Mesenchymal stem cell (in vitro differentiated cells and primary cell): ENCODE measurements at regions not wholly inside any gene's neighbourhood (a gene's known extent, or its start where the extent isn't known, plus 50 kb on each side); places are given as distances from the start of the nearest gene placed in this dataset.

Experiments used
- DNase-seq: peaks from one replicate; pipeline ENCODE4 v3.0.0-alpha.2; 2013
- H2AFZ ChIP-seq: one replicate; pipeline ENCODE4 v1.6.1; 2013; ENCODE audit warnings: low read depth, mild to moderate bottlenecking, control low read depth, inconsistent platforms, low read length, moderate library complexity
- H2AK5ac ChIP-seq: 2 replicates; pipeline ENCODE4 v1.6.1; 2013; ENCODE audit warnings: low read length, moderate library complexity, mild to moderate bottlenecking, inconsistent platforms; ENCODE audit not compliant: severe bottlenecking
- H2BK120ac ChIP-seq: one replicate; pipeline ENCODE4 v1.6.1; 2013; ENCODE audit warnings: low read depth, mild to moderate bottlenecking, inconsistent platforms, low read length, moderate library complexity
- H2BK12ac ChIP-seq, 2 experiments: one replicate each; pipeline ENCODE4 v1.6.1; 2013; ENCODE audit warnings: inconsistent platforms in 2 of 2, low read length in 2 of 2, mild to moderate bottlenecking in 2 of 2, moderate library complexity in 2 of 2, control low read depth in 1 of 2
- H2BK15ac ChIP-seq: one replicate; pipeline ENCODE4 v1.6.1; 2013; ENCODE audit warnings: mild to moderate bottlenecking, low read depth, inconsistent platforms; ENCODE audit not compliant: poor library complexity, severe bottlenecking
- H2BK5ac ChIP-seq: 2 replicates; pipeline ENCODE4 v1.6.1; 2013; ENCODE audit warnings: low read depth, mild to moderate bottlenecking, low read length, control low read depth, inconsistent platforms; ENCODE audit not compliant: poor library complexity, severe bottlenecking
- H3K14ac ChIP-seq, 2 experiments: one replicate each; pipeline ENCODE4 v1.6.1; 2013; ENCODE audit warnings: inconsistent platforms in 2 of 2, low read length in 2 of 2, control low read depth in 1 of 2, mild to moderate bottlenecking in 1 of 2, moderate library complexity in 1 of 2
- H3K18ac ChIP-seq, 2 experiments: one replicate each; pipeline ENCODE4 v1.6.1; 2013; ENCODE audit warnings: inconsistent platforms in 2 of 2, low read length in 2 of 2, control low read depth in 1 of 2, low read depth in 1 of 2, mild to moderate bottlenecking in 1 of 2
- H3K23ac ChIP-seq, 2 experiments: one replicate each; pipeline ENCODE4 v1.6.1; 2013; ENCODE audit warnings: inconsistent platforms in 2 of 2, low read length in 2 of 2, mild to moderate bottlenecking in 2 of 2, moderate library complexity in 2 of 2, control low read depth in 1 of 2
- H3K27ac ChIP-seq: 2 replicates; pipeline ENCODE4 v1.5.1; 2013; ENCODE audit warnings: mild to moderate bottlenecking, moderate library complexity, low read length, control low read depth, inconsistent platforms; ENCODE audit not compliant: poor library complexity, severe bottlenecking
- H3K27me3 ChIP-seq, 2 experiments: 2 replicates each; pipeline versions ENCODE4 v1.6.1 to v1.7.0; 2013; ENCODE audit warnings: low read length in 2 of 2, mild to moderate bottlenecking in 2 of 2, moderate library complexity in 2 of 2, control low read depth in 1 of 2, inconsistent platforms in 1 of 2; ENCODE audit not compliant: control insufficient read depth in 1 of 2, insufficient read depth in 1 of 2
- H3K36me3 ChIP-seq, 2 experiments: 2 replicates each; pipeline versions ENCODE4 v1.6.1 to v1.7.0; 2013; ENCODE audit warnings: low read length in 2 of 2, control low read depth in 1 of 2, inconsistent platforms in 1 of 2, low read depth in 1 of 2, mild to moderate bottlenecking in 1 of 2; ENCODE audit not compliant: insufficient read depth in 2 of 2, control insufficient read depth in 1 of 2
- H3K4ac ChIP-seq, 2 experiments: one replicate each; pipeline ENCODE4 v1.6.1; 2013; ENCODE audit warnings: inconsistent platforms in 2 of 2, low read length in 2 of 2, mild to moderate bottlenecking in 2 of 2, moderate library complexity in 2 of 2, control low read depth in 1 of 2, low read depth in 1 of 2
- H3K4me1 ChIP-seq: 2 replicates; pipeline ENCODE4 v1.6.1; 2013; ENCODE audit warnings: low read depth, low read length, control low read depth; ENCODE audit not compliant: control insufficient read depth, insufficient read depth
- H3K4me2 ChIP-seq: 2 replicates; pipeline ENCODE4 v1.6.1; 2013; ENCODE audit warnings: low read length, mild to moderate bottlenecking, inconsistent platforms; ENCODE audit not compliant: poor library complexity, severe bottlenecking
- H3K4me3 ChIP-seq, 2 experiments: 2 replicates each; pipeline versions ENCODE4 v1.5.1 to v1.7.0; 2013; ENCODE audit warnings: low read length in 2 of 2, mild to moderate bottlenecking in 2 of 2, control low read depth in 1 of 2, low read depth in 1 of 2; ENCODE audit not compliant: insufficient read depth in 1 of 2
- H3K79me1 ChIP-seq: replicated peaks from 2 replicates; pipeline ENCODE4 v1.6.1; 2013; ENCODE audit warnings: mild to moderate bottlenecking, control low read depth, low read length, inconsistent platforms; ENCODE audit not compliant: poor library complexity, severe bottlenecking
- H3K9ac ChIP-seq: 2 replicates; pipeline ENCODE4 v1.7.0; 2013; ENCODE audit warnings: mild to moderate bottlenecking, low read length, moderate library complexity
- H3K9me3 ChIP-seq: 2 replicates; pipeline ENCODE4 v1.7.0; 2013; ENCODE audit warnings: mild to moderate bottlenecking, low read length; ENCODE audit not compliant: control insufficient read depth
- H4K8ac ChIP-seq: one replicate; pipeline ENCODE4 v1.6.1; 2013; ENCODE audit warnings: inconsistent platforms, mild to moderate bottlenecking, low read length, moderate library complexity
- H4K91ac ChIP-seq: one replicate; pipeline ENCODE4 v1.6.1; 2013; ENCODE audit warnings: mild to moderate bottlenecking, low read length, inconsistent platforms
- WGBS: methylation state at CpG from one replicate; pipeline ENCODE4 v1.1.7; 2013; ENCODE audit warnings: mixed read lengths; 5-methylcytosine and 5-hydroxymethylcytosine counted together

DNA sequence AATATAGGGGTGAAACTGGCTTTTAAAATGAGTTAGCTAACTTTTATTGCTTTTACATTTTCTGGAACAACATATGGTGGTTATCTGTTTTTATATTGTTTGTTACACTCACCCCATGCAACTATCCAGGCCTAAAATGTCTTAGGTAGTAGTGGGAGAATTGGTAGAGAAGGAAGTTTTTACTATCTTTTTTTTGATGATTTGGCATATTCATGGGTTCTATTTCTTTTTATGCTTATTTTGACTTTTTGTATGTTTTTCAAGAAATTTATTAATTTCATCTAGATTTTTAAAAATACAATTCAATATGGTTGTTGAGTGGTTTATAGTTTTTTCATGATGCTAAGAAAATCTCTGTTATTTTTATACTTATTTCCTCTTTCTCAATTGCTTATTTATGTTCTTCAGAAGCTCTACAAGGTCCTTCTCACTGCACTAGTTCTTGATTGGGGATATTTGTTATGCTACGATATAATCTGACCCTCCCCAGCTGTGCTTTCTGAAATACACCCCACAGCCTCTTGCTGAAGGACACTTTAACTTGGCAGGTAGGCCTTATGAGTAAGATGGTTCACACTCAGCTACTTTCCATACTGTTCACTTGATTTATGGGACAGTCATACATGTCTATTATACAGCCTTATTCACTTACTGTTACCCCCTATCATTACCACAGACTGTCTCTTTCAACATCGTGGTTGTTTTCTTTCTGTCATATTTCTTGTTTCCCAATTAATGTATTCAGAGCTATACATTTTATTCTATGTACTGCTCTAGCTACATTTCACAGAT is 431.2 kb downstream of the METTL15 start:
- no peaks in the 10 kb centered on the region for H3K36me3 ChIP-seq
- no peak overlapping the region for H2BK12ac ChIP-seq
- no peak overlapping the region for H3K27ac ChIP-seq
- H2AK5ac ChIP-seq = no peak overlapping the region
- no peaks in the 10 kb centered on the region for H3K4me1 ChIP-seq
- no peak overlapping the region for H2BK15ac ChIP-seq
- no peak overlapping the region for H4K91ac ChIP-seq
- H2BK5ac ChIP-seq = no peak overlapping the region
- no peak overlapping the region for H3K23ac ChIP-seq
- H3K4me2 ChIP-seq = no peak overlapping the region
- no peak overlapping the region for H3K4me3 ChIP-seq
- no peak overlapping the region for H3K4ac ChIP-seq
- no peak overlapping the region for H3K14ac ChIP-seq
- H3K27me3 ChIP-seq = no peaks in the 10 kb centered on the region
- WGBS = 80% methylated on average over 2 of the region's 2 CpGs
- no peak overlapping the region for H3K18ac ChIP-seq
- H4K8ac ChIP-seq = no peak overlapping the region
- no peaks in the 10 kb centered on the region for H3K9me3 ChIP-seq
- no peaks in the 10 kb centered on the region for H3K79me1 ChIP-seq
- H2BK120ac ChIP-seq = no peak overlapping the region
- H3K9ac ChIP-seq = no peak overlapping the region
- H2AFZ ChIP-seq = no peak overlapping the region
- DNase-seq = peak; percentile 8

DNA sequence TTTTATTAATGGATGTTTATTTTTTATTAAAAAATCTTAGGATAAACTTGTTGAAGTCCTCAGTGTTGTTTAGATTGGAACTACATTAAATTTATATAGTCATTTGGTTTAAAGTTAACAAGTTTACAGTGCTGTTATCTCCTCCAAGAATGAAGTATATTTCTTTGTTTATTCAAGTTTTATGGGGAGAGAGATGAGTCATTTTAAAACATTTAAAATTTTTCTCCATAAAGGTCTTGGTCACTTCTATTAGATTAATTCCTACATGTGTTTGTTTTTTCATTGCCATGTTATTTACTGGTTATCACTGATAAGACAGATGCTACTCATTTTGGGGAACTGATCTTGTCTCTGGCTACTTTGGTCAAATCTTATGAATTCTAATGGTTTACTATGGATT is 429.6 kb downstream of the METTL15 start:
- Histone ChIP-seq H2BK5ac (no peak overlapping the region), H2BK15ac (no peak overlapping the region), H3K36me3 (no peaks in the 10 kb centered on the region), H3K9me3 (no peaks in the 10 kb centered on the region), H4K91ac (no peak overlapping the region), H4K8ac (no peak overlapping the region), H3K4me2 (no peak overlapping the region), H3K4me3 (no peak overlapping the region), H3K27me3 (no peaks in the 10 kb centered on the region), H2AFZ (no peak overlapping the region), H3K4me1 (no peaks in the 10 kb centered on the region), H2AK5ac (no peak overlapping the region), H3K23ac (no peak overlapping the region), H2BK12ac (no peak overlapping the region), H3K9ac (no peak overlapping the region), H2BK120ac (no peak overlapping the region), H3K27ac (no peak overlapping the region), H3K14ac (no peak overlapping the region), H3K4ac (no peak overlapping the region), H3K79me1 (no peaks in the 10 kb centered on the region), H3K18ac (no peak overlapping the region)
- DNase-seq = peak; percentile 20

DNA sequence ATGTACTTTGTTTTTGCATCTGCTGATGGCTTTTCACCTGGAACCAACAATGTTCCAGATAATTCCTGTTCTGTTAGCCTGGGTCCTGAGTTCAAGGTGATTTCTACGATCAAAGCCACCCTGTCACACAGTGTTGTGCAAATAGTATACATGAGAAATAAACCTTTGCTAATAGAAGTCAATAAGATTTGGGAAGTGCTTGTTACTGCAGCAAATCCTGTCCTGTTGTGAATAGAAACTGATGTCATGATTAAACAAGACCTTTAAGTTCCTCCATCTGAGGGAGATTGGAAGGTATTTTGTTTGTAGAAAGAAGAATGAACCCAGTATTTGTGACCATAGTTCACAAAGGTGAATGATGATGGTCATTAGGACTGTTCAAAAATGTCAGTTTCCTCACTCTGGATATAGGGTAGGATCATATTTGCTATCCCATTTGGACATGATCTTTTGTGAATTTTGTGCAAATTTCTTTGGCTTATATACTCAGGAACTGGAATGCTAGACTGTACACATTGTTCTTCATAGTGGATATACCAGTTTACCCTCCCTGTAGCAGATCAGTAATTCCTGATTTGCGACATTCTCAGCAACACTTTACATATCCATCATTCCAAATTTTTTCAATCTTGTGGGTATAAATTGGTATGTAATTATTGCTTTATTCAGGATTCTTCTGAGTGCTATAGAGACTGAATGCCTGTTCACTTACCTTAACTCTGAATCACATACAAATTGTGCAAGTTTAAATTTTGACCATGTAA is 428.5 kb downstream of the METTL15 start:
- Histone ChIP-seq H3K4me2 (no peak overlapping the region), H3K4me3 (no peak overlapping the region), H3K23ac (no peak overlapping the region), H2BK12ac (no peak overlapping the region), H2BK5ac (no peak overlapping the region), H3K27ac (no peak overlapping the region), H2BK15ac (no peak overlapping the region), H3K14ac (no peak overlapping the region), H2BK120ac (no peak overlapping the region), H3K36me3 (no peaks in the 10 kb centered on the region), H3K18ac (no peak overlapping the region), H3K4me1 (no peaks in the 10 kb centered on the region), H2AK5ac (no peak overlapping the region), H3K9me3 (no peaks in the 10 kb centered on the region), H3K27me3 (no peaks in the 10 kb centered on the region), H3K9ac (no peak overlapping the region), H4K8ac (no peak overlapping the region), H2AFZ (no peak overlapping the region), H3K79me1 (no peaks in the 10 kb centered on the region), H4K91ac (no peak overlapping the region), H3K4ac (no peak overlapping the region)
- WGBS = 100% methylated on average over 1 of the region's 2 CpGs
- no peak for DNase-seq

DNA sequence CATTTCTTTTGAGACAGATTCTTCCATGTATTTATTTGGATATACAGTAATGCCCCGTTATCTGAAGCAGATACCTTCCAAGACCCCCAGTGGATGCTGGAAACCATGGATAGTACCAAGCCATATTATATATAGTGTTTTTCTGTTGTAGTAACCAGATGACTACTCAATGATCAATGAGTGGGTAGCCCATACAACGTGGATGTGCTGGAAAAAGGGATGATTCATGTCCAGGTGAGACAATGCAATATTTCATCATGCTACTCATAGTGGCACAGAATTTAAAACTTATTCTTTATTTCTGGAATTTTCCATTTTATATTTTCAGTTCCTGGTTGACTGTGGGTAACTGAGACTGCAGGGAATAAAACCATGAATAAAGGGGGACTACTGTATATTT is 427.5 kb downstream of the METTL15 start:
- Histone ChIP-seq H3K9ac (no peak overlapping the region), H2BK5ac (no peak overlapping the region), H4K8ac (no peak overlapping the region), H3K14ac (no peak overlapping the region), H2BK120ac (no peak overlapping the region), H2BK15ac (no peak overlapping the region), H3K36me3 (no peaks in the 10 kb centered on the region), H2AFZ (no peak overlapping the region), H2BK12ac (no peak overlapping the region), H4K91ac (no peak overlapping the region), H3K4me2 (no peak overlapping the region), H3K27me3 (no peaks in the 10 kb centered on the region), H3K18ac (no peak overlapping the region), H3K4me1 (no peaks in the 10 kb centered on the region), H3K27ac (no peak overlapping the region), H3K4ac (no peak overlapping the region), H2AK5ac (no peak overlapping the region), H3K23ac (no peak overlapping the region), H3K79me1 (no peaks in the 10 kb centered on the region), H3K9me3 (no peaks in the 10 kb centered on the region), H3K4me3 (no peak overlapping the region)
- no peak for DNase-seq
- no CpG with 5 or more reads among the region's 2 CpGs for WGBS
